GM12873 (cell line): ENCODE measurements at regions not wholly inside any gene's neighbourhood (a gene's known extent, or its start where the extent isn't known, plus 50 kb on each side); places are given as distances from the start of the nearest gene placed in this dataset.
A peak's percentile ranks its signal among the peaks of the same experiment; 100 is the strongest.

Source experiments
- TF ChIP-seq, protein P1 (sequence below): IDR thresholded peaks from 2 replicates; pipeline ENCODE4 v1.5.1; 2012; ENCODE audit warnings: low read depth, mild to moderate bottlenecking, moderate library complexity, low read length, control low read depth; ENCODE audit not compliant: insufficient read depth; ENCODE audit errors: missing control alignments

DNA sequence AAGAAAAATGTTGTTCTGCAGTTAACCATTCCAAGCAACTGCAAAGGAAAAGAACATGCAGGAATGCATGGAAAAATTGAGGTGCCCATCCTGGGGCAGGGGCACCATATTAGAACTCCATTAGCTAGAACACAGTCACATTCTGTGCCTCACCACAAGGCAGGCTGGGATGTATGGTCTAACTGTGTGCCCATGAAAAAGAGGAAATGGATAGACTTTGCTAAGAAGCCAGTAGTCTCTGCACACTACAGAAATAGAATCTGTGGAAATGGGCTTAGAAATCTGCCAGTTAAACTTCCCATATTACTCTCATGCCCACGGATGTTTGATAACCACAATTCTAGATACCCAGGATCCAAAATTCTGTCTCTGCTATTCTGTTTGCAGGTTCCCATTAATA, 423.8 kb upstream of the SMARCA2 start:
- TF ChIP-seq, protein P1, sequence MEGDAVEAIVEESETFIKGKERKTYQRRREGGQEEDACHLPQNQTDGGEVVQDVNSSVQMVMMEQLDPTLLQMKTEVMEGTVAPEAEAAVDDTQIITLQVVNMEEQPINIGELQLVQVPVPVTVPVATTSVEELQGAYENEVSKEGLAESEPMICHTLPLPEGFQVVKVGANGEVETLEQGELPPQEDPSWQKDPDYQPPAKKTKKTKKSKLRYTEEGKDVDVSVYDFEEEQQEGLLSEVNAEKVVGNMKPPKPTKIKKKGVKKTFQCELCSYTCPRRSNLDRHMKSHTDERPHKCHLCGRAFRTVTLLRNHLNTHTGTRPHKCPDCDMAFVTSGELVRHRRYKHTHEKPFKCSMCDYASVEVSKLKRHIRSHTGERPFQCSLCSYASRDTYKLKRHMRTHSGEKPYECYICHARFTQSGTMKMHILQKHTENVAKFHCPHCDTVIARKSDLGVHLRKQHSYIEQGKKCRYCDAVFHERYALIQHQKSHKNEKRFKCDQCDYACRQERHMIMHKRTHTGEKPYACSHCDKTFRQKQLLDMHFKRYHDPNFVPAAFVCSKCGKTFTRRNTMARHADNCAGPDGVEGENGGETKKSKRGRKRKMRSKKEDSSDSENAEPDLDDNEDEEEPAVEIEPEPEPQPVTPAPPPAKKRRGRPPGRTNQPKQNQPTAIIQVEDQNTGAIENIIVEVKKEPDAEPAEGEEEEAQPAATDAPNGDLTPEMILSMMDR: no peak

DNA sequence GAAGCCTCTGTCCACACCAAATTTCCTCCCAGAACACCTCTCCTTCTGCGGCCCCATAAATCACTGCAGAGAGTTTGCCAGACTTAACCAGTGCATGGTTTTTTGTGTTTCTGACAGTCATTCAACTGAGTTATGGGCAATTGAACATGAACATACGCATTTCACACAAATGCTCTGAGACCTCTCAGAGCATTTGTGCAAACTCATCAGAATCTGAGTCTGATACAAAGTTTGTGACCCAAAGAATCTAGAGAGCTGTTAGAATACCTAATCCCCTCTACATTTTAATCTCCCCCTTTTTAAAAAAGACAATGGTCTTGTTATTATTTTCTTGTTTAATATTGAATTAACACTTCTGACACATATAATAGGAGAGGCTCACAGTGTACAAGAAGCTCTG, 416.9 kb upstream of the SMARCA2 start:
- TF ChIP-seq, protein P1: no peak

DNA sequence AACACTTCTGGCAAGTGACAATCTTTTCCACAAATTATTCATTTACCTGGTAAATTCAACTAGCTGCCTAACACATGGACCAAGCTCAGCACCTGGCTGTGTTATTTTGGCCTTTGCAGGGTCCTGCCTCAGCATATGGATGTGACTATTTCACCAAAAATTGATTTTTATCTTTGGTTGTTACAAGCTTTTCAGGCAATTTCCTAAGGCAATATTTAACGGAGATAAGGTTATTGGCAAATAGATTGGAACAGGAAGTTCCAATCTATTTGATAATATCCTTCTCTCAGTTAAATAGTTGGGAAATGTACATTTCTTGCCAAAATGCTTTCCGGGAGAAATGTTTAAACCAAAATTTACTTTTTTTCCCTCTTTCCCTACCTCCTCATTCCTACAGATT, 415.2 kb upstream of the SMARCA2 start:
- TF ChIP-seq, protein P1: no peak

DNA sequence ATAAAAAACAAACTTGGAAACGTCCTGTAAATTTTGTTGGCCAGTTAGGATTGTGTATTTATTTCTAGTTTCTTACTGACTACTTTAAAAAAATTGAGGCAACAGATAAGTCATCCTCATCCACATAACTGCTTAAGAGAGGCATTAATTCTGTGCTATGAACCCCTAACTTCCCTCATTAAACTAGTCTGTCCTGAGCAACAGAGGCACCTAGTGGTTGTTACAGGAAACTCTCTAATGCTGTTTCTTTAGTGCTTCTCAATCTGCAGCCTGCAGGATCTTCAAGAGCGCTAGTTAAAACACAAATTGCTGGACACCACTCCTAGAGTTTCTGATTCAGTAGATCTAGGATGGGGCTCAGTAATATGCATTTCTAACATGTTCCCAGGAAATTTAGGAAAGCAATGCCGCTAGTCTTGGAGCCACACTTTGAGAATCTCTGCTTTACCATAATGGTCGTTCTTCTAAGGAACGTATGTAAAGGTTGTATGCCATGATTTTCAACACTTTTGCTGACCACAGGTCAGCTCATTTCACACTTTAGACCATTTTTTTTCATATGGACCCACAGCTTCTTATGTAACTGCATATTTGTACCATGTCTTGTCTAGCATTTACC, 410.1 kb upstream of the SMARCA2 start:
- TF ChIP-seq, protein P1: peak; percentile 78

DNA sequence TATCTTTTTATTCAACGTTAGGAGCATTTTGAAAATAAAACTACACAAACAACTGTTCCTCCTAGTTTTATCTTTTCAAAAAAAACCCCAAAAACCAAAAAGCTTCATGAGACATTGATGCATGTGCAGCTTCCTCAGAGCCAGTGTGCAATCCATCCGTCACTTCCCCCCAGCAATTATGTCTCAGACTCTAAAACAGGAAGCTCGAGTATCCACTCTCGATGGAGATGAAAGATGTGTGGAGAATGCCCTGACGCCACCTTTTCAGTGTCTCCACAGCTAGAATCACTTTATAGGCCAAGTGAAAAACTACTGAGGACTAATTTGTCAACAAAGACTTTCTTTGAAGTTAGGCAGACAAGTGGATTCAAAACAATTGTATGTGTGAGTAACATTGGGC, 408.9 kb upstream of the SMARCA2 start:
- TF ChIP-seq, protein P1: no peak

DNA sequence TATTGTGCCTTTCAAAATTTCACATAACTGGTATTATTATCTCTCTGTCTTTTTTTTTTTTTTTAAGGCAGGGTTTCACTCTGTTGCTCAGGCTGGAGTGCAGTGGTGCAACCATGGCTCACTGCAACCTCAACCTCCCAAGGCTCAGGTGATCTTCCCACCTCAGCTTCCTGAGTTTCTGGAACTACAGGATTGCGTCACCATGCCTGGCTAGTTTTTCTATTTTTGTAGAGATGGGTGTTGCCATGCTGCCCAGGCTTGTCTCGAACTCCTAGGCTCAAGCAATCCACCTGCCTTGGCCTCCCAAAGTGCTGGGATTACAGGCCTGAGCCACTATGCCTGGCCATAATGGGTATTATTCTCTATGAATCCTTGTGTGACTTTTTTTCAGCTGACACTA, 402.3 kb upstream of the SMARCA2 start:
- TF ChIP-seq, protein P1: no peak

DNA sequence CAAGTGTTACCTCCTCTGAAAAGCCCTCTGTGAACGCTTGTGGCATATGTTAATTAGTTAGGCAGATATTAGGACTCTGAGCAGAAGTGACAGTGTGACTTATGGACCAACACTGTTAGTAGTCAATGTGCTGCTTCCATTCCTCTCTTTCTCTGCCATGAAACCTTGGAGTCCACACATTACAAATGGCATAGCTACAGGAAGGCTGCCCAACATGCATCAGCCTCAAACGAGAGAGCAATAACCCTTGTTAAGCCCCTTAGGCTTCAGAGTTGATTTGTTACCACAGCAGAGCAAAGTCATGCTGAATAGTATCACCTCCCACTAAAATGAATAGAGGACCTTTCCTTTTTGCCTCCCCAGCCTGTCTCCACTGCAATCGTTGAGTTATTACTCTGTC, 397.7 kb upstream of the SMARCA2 start:
- TF ChIP-seq, protein P1: no peak
